ENCODE measurements at regions not wholly inside any gene's neighbourhood (a gene's known extent, or its start where the extent isn't known, plus 50 kb on each side); places are given as distances from the start of the nearest gene placed in this dataset.

DNA sequence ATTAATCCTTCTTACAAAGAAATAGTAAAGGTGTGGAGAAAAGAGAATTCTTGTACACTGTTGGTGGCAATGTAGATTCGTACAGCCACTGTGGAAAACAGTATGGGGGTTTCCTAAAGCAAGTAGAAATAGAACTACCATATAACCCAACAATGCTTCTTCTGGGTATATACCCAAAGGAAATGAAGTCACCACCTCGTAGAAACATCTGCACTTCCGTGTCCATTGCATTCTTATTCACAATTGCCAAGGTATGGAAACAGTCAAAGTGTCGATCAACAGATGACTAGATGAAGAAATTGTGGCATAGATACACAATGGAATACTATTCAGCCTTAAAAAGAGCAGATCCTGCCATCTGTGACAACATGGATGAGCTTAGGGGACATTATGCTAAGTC, 93.4 kb upstream of the TGIF1 start:
- H3K27ac ChIP-seq (replicated peaks in 1 of 4): no peak overlapping the region
- 78% methylated on average over 4 of the region's 4 CpGs for WGBS

DNA sequence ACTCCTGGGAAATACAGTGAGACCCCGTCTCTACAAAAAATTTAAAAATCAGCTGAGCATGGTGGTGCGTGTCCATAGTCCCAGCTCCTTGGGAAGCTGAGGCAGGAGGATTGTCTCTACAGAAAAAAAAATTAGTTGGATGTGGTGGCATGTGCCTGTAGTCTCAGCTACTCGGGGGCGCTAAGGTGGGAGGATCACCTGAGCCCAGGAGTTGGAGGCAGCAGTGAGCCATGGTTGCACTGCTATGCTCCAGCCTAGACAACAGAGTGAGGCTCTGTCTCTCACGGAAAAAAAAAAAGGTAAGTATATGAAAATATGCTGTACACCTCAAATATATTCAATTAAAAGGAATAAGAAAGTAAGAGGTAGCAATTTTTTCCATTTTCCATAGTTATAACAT, 92.5 kb upstream of the TGIF1 start:
- TF ChIP-seq, protein P1, sequence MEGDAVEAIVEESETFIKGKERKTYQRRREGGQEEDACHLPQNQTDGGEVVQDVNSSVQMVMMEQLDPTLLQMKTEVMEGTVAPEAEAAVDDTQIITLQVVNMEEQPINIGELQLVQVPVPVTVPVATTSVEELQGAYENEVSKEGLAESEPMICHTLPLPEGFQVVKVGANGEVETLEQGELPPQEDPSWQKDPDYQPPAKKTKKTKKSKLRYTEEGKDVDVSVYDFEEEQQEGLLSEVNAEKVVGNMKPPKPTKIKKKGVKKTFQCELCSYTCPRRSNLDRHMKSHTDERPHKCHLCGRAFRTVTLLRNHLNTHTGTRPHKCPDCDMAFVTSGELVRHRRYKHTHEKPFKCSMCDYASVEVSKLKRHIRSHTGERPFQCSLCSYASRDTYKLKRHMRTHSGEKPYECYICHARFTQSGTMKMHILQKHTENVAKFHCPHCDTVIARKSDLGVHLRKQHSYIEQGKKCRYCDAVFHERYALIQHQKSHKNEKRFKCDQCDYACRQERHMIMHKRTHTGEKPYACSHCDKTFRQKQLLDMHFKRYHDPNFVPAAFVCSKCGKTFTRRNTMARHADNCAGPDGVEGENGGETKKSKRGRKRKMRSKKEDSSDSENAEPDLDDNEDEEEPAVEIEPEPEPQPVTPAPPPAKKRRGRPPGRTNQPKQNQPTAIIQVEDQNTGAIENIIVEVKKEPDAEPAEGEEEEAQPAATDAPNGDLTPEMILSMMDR (IDR thresholded peaks at IDR 0.05): no peak
- no peak for TF ChIP-seq POLR2AphosphoS5 (IDR thresholded peaks at IDR 0.05)
- TF ChIP-seq EP300 (IDR thresholded peaks at IDR 0.05): no peak
- TF ChIP-seq POLR2A (IDR thresholded peaks at IDR 0.05; ENCODE audit: low read depth): no peak
- intact Hi-C loops (cut with DNase I): no loop called here

More for the DNA sequence above, 93.4 kb upstream of the TGIF1 start:
- H3K4me3 ChIP-seq: no peak overlapping the region
- H3K4me1 ChIP-seq: no peaks in the 10 kb centered on the region
- no peaks in the 10 kb centered on the region for H3K36me3 ChIP-seq
- intact Hi-C loops (cut with DNase I): no loop called here
- no peaks in the 10 kb centered on the region for H3K27me3 ChIP-seq
- H3K9me3 ChIP-seq: no peaks in the 10 kb centered on the region
- TF ChIP-seq POLR2A (IDR thresholded peaks at IDR 0.05; ENCODE audit: low read depth): no peak
- no peak for TF ChIP-seq EP300 (IDR thresholded peaks at IDR 0.05)
- no peak for TF ChIP-seq POLR2AphosphoS5 (IDR thresholded peaks at IDR 0.05)
- TF ChIP-seq, protein P1 (IDR thresholded peaks at IDR 0.05): no peak
- no peak for DNase-seq (ENCODE audit: extremely low spot score)

DNA sequence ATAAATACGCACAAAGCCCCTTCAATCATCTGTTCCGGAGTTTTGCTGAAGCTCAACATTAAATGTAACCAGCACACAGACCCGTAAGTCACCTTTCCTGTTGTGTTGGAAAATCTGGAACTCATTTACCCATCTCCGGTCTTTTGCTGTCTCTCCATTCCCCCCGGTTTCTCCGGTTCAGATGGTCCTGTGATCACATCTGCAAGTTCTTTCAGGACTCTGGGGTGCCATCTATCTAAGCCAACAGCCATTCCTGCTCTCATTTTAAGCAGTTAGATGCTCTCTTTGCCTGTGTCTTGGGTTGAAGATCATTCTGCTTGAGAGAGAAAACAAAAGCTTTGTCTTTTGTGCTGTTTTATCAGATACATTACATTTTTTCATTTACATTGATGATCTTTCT, 91.7 kb upstream of the TGIF1 start:
- no peak overlapping the region for H3K4me3 ChIP-seq
- H3K4me1 ChIP-seq: no peaks in the 10 kb centered on the region
- TF ChIP-seq EP300 (IDR thresholded peaks at IDR 0.05) (no peak), POLR2A (IDR thresholded peaks at IDR 0.05; ENCODE audit: low read depth) (no peak), POLR2AphosphoS5 (IDR thresholded peaks at IDR 0.05) (no peak)
- TF ChIP-seq, protein P1 (IDR thresholded peaks at IDR 0.05): no peak
- no peak overlapping the region for H3K27ac ChIP-seq (replicated peaks in 1 of 4)
- intact Hi-C loops (cut with DNase I): no loop called here
- no peak for DNase-seq (ENCODE audit: extremely low spot score)
- 81% methylated on average over 6 of the region's 6 CpGs for WGBS
- H3K36me3 ChIP-seq: no peaks in the 10 kb centered on the region
- H3K27me3 ChIP-seq: no peaks in the 10 kb centered on the region
- no peaks in the 10 kb centered on the region for H3K9me3 ChIP-seq

More for the DNA sequence above, 92.5 kb upstream of the TGIF1 start:
- Histone ChIP-seq H3K27me3 (no peaks in the 10 kb centered on the region), H3K27ac (replicated peaks in 1 of 4) (no peak overlapping the region), H3K36me3 (no peaks in the 10 kb centered on the region), H3K4me1 (no peaks in the 10 kb centered on the region), H3K9me3 (no peaks in the 10 kb centered on the region), H3K4me3 (no peak overlapping the region)
- no peak for DNase-seq (ENCODE audit: extremely low spot score)
- WGBS: 90% methylated on average over 5 of the region's 5 CpGs

DNA sequence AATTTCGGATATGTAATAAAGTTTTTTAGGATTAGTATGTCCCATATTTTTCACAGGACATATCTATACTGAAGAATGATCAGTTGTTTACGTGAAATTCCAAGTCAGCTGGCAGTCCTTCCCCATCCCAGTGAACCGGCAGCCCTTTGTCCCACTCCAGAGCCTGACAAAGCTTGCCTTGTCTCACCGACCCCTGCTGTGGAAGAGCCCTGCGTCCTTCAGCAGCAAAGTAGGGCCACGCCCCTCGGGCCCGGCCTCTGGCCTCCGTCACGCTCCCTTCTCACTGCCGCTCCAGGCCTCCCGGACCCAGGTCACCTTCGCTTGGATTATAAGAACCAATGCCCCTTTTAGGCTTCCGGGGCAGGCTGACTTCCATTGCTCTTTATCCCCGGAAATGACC, 89.8 kb upstream of the TGIF1 start:
- TF ChIP-seq POLR2AphosphoS5 (IDR thresholded peaks at IDR 0.05): no peak
- no peak for TF ChIP-seq POLR2A (IDR thresholded peaks at IDR 0.05; ENCODE audit: low read depth)
- no peaks in the 10 kb centered on the region for H3K36me3 ChIP-seq
- DNase-seq (ENCODE audit: extremely low spot score): no peak
- WGBS: 82% methylated on average over 15 of the region's 15 CpGs
- H3K4me1 ChIP-seq: no peaks in the 10 kb centered on the region
- no peaks in the 10 kb centered on the region for H3K9me3 ChIP-seq
- H3K4me3 ChIP-seq: no peak overlapping the region
- peak overlapping the region in 1 of 4 donors; percentile 40 for H3K27ac ChIP-seq (replicated peaks in 1 of 4)
- intact Hi-C loops (cut with DNase I): no loop called here
- no peaks in the 10 kb centered on the region for H3K27me3 ChIP-seq

DNA sequence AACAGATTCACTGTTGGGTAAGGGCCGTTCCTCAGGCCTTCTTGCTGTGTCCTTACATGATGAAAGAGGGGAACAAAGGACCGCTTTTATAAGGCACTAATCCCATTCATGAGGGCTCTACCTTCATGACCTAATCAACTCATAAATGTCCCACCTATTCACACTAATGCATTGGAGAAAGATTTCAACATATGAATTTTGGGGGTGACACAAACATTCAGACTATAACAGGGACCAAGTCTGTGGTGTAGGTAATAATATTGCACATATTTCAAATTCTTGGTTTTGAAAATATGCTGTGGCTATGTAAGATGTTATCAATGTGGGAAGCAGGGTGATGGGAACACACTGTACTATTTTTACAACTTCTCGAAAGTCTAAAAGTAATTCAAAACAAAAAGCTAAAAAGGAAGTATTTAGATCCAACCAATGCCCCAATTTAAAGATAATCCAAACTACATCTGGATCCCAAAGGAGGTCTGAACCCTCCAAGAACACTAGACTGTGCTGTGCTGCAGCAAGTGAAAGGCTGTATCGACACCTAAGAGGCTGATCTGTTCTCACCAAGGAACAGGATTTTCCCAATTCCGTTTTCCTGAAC, 82.4 kb upstream of the TGIF1 start:
- Histone ChIP-seq H3K9me3 (no peaks in the 10 kb centered on the region), H3K4me1 (peaks cover 0 to 11% (median 5%) of the 10 kb centered on the region in 4 donors), H3K36me3 (no peaks in the 10 kb centered on the region), H3K27ac (replicated peaks in 1 of 4) (no peak overlapping the region), H3K4me3 (no peak overlapping the region), H3K27me3 (no peaks in the 10 kb centered on the region)
- 80% methylated on average over 5 of the region's 5 CpGs for WGBS
- intact Hi-C loops (cut with DNase I): no loop called here
- no peak for DNase-seq (ENCODE audit: extremely low spot score)
- TF ChIP-seq EP300 (IDR thresholded peaks at IDR 0.05) (no peak), POLR2AphosphoS5 (IDR thresholded peaks at IDR 0.05) (no peak), POLR2A (IDR thresholded peaks at IDR 0.05; ENCODE audit: low read depth) (no peak)
- TF ChIP-seq, protein P1 (IDR thresholded peaks at IDR 0.05): no peak

Measured in esophagus muscularis mucosa (tissue), 4 donors.